ENCODE measurements at regions not wholly inside any gene's neighbourhood (a gene's known extent, or its start where the extent isn't known, plus 50 kb on each side); places are given as distances from the start of the nearest gene placed in this dataset.

GRCh38 chrX:5490786-5491563 lies 737.7 kb downstream of the NLGN4X start:
- Histone ChIP-seq H3K36me3 (ENCODE audit: insufficient read depth, low read length) (no peaks in the 10 kb centered on the region), H3K9me2 (ENCODE audit: insufficient read depth, low read length) (no peaks in the 10 kb centered on the region), H3K9ac (ENCODE audit: low read length) (no peak overlapping the region), H3K4me3 (ENCODE audit: low read length) (no peak overlapping the region), H4K20me1 (ENCODE audit: insufficient read depth) (no peaks in the 10 kb centered on the region), H3K27me3 (ENCODE audit: insufficient read depth, low read depth, low read length) (no peaks in the 10 kb centered on the region), H2AFZ (ENCODE audit: low read depth, low read length) (no peak overlapping the region), H3K9me3 (ENCODE audit: low read length) (no peaks in the 10 kb centered on the region), H3K27ac (ENCODE audit: low read length) (no peak overlapping the region), H3K79me2 (replicated peaks; ENCODE audit: insufficient read depth, low read length) (no peaks in the 10 kb centered on the region), H3F3A (ENCODE audit: insufficient read depth, low read length, poor library complexity, severe bottlenecking) (no peaks in the 10 kb centered on the region), H3K4me2 (ENCODE audit: low read length) (no peak overlapping the region)
- TF ChIP-seq POLR2AphosphoS5 (IDR thresholded peaks at IDR 0.05) = no peak
- no peak for TF ChIP-seq SMC3 (conservative IDR thresholded peaks at IDR 0.05; ENCODE audit: poor library complexity)
- no peak for TF ChIP-seq EP300 (conservative IDR thresholded peaks at IDR 0.05; ENCODE audit: poor library complexity, severe bottlenecking)
- TF ChIP-seq MXI1 (conservative IDR thresholded peaks at IDR 0.05; ENCODE audit: poor library complexity, severe bottlenecking) = no peak
- no peak for TF ChIP-seq EZH2 (IDR thresholded peaks at IDR 0.05; ENCODE audit: borderline replicate concordance, insufficient read depth, low read length, poor library complexity, severe bottlenecking)
- no peak for TF ChIP-seq REST (IDR thresholded peaks at IDR 0.05; ENCODE audit: borderline replicate concordance)
- TF ChIP-seq, protein P1, sequence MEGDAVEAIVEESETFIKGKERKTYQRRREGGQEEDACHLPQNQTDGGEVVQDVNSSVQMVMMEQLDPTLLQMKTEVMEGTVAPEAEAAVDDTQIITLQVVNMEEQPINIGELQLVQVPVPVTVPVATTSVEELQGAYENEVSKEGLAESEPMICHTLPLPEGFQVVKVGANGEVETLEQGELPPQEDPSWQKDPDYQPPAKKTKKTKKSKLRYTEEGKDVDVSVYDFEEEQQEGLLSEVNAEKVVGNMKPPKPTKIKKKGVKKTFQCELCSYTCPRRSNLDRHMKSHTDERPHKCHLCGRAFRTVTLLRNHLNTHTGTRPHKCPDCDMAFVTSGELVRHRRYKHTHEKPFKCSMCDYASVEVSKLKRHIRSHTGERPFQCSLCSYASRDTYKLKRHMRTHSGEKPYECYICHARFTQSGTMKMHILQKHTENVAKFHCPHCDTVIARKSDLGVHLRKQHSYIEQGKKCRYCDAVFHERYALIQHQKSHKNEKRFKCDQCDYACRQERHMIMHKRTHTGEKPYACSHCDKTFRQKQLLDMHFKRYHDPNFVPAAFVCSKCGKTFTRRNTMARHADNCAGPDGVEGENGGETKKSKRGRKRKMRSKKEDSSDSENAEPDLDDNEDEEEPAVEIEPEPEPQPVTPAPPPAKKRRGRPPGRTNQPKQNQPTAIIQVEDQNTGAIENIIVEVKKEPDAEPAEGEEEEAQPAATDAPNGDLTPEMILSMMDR (IDR thresholded peaks at IDR 0.05; ENCODE audit: poor library complexity, severe bottlenecking) = no peak
- no peak for TF ChIP-seq TAF1 (IDR thresholded peaks at IDR 0.05; ENCODE audit: low read depth)
- no peak for TF ChIP-seq RAD21 (conservative IDR thresholded peaks at IDR 0.05)

DNA sequence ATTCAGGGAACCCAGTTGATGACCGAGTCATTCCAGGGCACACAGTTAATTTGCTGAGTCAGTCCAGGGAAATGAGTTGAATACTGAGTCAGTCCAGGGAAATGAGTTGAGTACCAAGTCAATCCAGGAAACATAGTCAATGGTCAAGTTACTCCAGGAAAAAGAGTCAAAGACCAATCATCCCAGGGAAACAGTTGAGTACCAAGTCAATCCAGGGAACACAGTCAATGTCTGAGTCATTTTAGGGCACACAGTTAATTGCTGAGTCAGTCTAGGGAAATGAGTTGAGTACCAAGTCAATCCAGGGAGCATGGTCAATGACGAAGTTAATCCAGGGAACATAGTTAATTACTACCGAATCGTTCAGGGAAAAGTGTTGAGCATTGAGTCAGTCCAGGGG lies 754.4 kb downstream of the NLGN4X start:
- Histone ChIP-seq H3K27me3 (ENCODE audit: insufficient read depth, low read depth, low read length) (no peaks in the 10 kb centered on the region), H3K27ac (ENCODE audit: low read length) (no peak overlapping the region), H3F3A (ENCODE audit: insufficient read depth, low read length, poor library complexity, severe bottlenecking) (no peaks in the 10 kb centered on the region), H3K4me3 (ENCODE audit: low read length) (no peak overlapping the region), H4K20me1 (ENCODE audit: insufficient read depth) (no peaks in the 10 kb centered on the region), H2AFZ (ENCODE audit: low read depth, low read length) (no peak overlapping the region), H3K9ac (ENCODE audit: low read length) (no peak overlapping the region), H3K4me2 (ENCODE audit: low read length) (no peak overlapping the region), H3K36me3 (ENCODE audit: insufficient read depth, low read length) (no peaks in the 10 kb centered on the region), H3K79me2 (replicated peaks; ENCODE audit: insufficient read depth, low read length) (no peaks in the 10 kb centered on the region), H3K9me3 (ENCODE audit: low read length) (no peaks in the 10 kb centered on the region), H3K9me2 (ENCODE audit: insufficient read depth, low read length) (no peaks in the 10 kb centered on the region)
- TF ChIP-seq EP300 (conservative IDR thresholded peaks at IDR 0.05; ENCODE audit: poor library complexity, severe bottlenecking) = no peak
- no peak for TF ChIP-seq TAF1 (IDR thresholded peaks at IDR 0.05; ENCODE audit: low read depth)
- no peak for TF ChIP-seq POLR2AphosphoS5 (IDR thresholded peaks at IDR 0.05)
- TF ChIP-seq SMC3 (conservative IDR thresholded peaks at IDR 0.05; ENCODE audit: poor library complexity) = no peak
- no peak for TF ChIP-seq MXI1 (conservative IDR thresholded peaks at IDR 0.05; ENCODE audit: poor library complexity, severe bottlenecking)

Measured in neural cell (in vitro differentiated cells).